Neural cell (in vitro differentiated cells): ENCODE measurements at regions not wholly inside any gene's neighbourhood (a gene's known extent, or its start where the extent isn't known, plus 50 kb on each side); places are given as distances from the start of the nearest gene placed in this dataset.

Source experiments
- H2AFZ ChIP-seq: fragments of 200-600, 300-800 bp; sonication (generic), shearing (Covaris generic); 2 replicates; pipeline ENCODE4 v1.6.0; 2014; ENCODE audit warnings: low read depth, mild to moderate bottlenecking, antibody characterized with exemption, low read length, moderate library complexity
- H3F3A ChIP-seq: fragments of 200-600 bp; shearing (Covaris generic); 2 replicates; pipeline ENCODE4 v1.6.1; 2016; ENCODE audit warnings: mild to moderate bottlenecking, moderate library complexity, mixed read lengths, antibody characterized with exemption, low read length; ENCODE audit not compliant: insufficient read depth, poor library complexity, severe bottlenecking
- H3K27ac ChIP-seq: fragments of 200-600, 300-800 bp; sonication (generic), shearing (Covaris generic); 2 replicates; pipeline ENCODE4 v1.5.1; 2014; ENCODE audit warnings: mild to moderate bottlenecking, low read length, moderate library complexity
- H3K27me3 ChIP-seq: fragments of 300-800, 200-600 bp; sonication (generic), shearing (Covaris generic); 2 replicates; pipeline ENCODE4 v1.6.0; 2014; ENCODE audit warnings: mild to moderate bottlenecking, low read depth, low read length, moderate library complexity; ENCODE audit not compliant: insufficient read depth
- H3K36me3 ChIP-seq: fragments of 300-800, 200-600 bp; sonication (generic), shearing (Covaris generic); 2 replicates; pipeline ENCODE4 v1.5.1; 2014; ENCODE audit warnings: mild to moderate bottlenecking, antibody characterized with exemption, low read length, moderate library complexity; ENCODE audit not compliant: insufficient read depth
- H3K4me2 ChIP-seq: fragments of 300-800, 200-600 bp; sonication (generic), shearing (Covaris generic); 2 replicates; pipeline ENCODE4 v1.6.0; 2014; ENCODE audit warnings: mild to moderate bottlenecking, low read length
- H3K4me3 ChIP-seq: fragments of 300-800, 200-600 bp; sonication (generic), shearing (Covaris generic); 2 replicates; pipeline ENCODE4 v1.5.1; 2014; ENCODE audit warnings: mild to moderate bottlenecking, low read length, moderate library complexity
- H3K79me2 ChIP-seq: fragments of 200-600 bp; shearing (Covaris generic); replicated peaks from 2 replicates; pipeline ENCODE4 v1.6.0; 2014; ENCODE audit warnings: mild to moderate bottlenecking, low read length, moderate library complexity; ENCODE audit not compliant: insufficient read depth
- H3K9ac ChIP-seq: fragments of 300-800, 200-600 bp; sonication (generic), shearing (Covaris generic); 2 replicates; pipeline ENCODE4 v1.6.1; 2016; ENCODE audit warnings: mild to moderate bottlenecking, low read length, mixed read lengths
- H3K9me2 ChIP-seq: fragments of 200-600 bp; shearing (Covaris generic); 2 replicates; pipeline ENCODE4 v1.6.1; 2016; ENCODE audit warnings: mild to moderate bottlenecking, low read length, mixed read lengths; ENCODE audit not compliant: insufficient read depth
- H3K9me3 ChIP-seq: fragments of 200-600, 300-800 bp; sonication (generic), shearing (Covaris generic); 2 replicates; pipeline ENCODE4 v1.6.1; 2016; ENCODE audit warnings: mild to moderate bottlenecking, mixed run types, low read length, moderate library complexity, mixed read lengths
- H4K20me1 ChIP-seq: fragments of 200-600 bp; shearing (Covaris generic); 2 replicates; pipeline ENCODE4 v1.6.1; 2016; ENCODE audit warnings: mild to moderate bottlenecking, mixed run types; ENCODE audit not compliant: insufficient read depth
- CTCF ChIP-seq: fragments of 450-650 bp; IDR thresholded peaks from 2 replicates; pipeline ENCODE4 v1.5.1; 2014; ENCODE audit warnings: antibody characterized with exemption, mild to moderate bottlenecking, moderate library complexity; ENCODE audit not compliant: poor library complexity, severe bottlenecking
- EP300 ChIP-seq: fragments of 450-650 bp; conservative IDR thresholded peaks from 2 replicates; pipeline ENCODE4 v1.6.1; 2014; ENCODE audit warnings: antibody characterized with exemption, mild to moderate bottlenecking, moderate library complexity; ENCODE audit not compliant: poor library complexity, severe bottlenecking
- EZH2 ChIP-seq: fragments of 200-600, 300-800 bp; shearing (Covaris generic), sonication (generic); IDR thresholded peaks from 2 replicates; pipeline ENCODE4 v1.6.1; 2014; ENCODE audit warnings: antibody characterized with exemption, low read length, borderline replicate concordance, mild to moderate bottlenecking; ENCODE audit not compliant: insufficient read depth, poor library complexity, severe bottlenecking
- MXI1 ChIP-seq: fragments of 450-650 bp; conservative IDR thresholded peaks from 2 replicates; pipeline ENCODE4 v1.6.1; 2014; ENCODE audit warnings: antibody characterized with exemption, mild to moderate bottlenecking; ENCODE audit not compliant: poor library complexity, severe bottlenecking
- POLR2AphosphoS5 ChIP-seq: IDR thresholded peaks from 2 replicates; pipeline ENCODE4 v1.6.1; 2012
- RAD21 ChIP-seq: fragments of 450-650 bp; conservative IDR thresholded peaks from 2 replicates; pipeline ENCODE4 v1.6.1; 2014; ENCODE audit warnings: antibody characterized with exemption, mild to moderate bottlenecking, moderate library complexity
- REST ChIP-seq: IDR thresholded peaks from 2 replicates; pipeline ENCODE4 v1.6.1; 2012; ENCODE audit warnings: borderline replicate concordance
- SMC3 ChIP-seq: fragments of 450-650 bp; conservative IDR thresholded peaks from 2 replicates; pipeline ENCODE4 v1.6.1; 2014; ENCODE audit warnings: antibody characterized with exemption, mild to moderate bottlenecking, moderate library complexity; ENCODE audit not compliant: poor library complexity
- TAF1 ChIP-seq: IDR thresholded peaks from 2 replicates; pipeline ENCODE4 v1.6.1; 2012; ENCODE audit warnings: low read depth

DNA sequence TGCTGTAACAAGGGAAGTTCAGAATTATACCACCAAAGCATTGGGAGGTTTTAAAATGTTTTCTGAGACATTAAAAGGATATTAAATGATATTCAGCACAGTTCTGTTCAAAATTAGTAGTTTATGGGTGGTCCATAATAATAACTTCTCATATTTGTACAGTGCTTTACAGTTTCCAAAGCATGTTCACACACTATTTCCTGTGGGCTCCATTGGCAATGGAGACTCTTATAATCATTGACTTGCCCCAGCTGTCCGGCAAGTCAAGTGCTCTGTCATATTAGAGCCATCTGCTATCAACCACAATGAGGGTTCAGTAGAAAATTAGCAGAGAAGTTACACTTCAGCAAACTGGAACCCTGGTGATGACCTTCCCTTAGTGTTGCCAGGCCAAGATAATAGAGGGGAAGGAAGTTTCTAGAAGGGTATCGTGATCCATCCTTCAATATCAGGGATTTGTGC, 526.6 kb upstream of the CCDC196 start:
- no peaks in the 10 kb centered on the region for H4K20me1 ChIP-seq
- H3K4me2 ChIP-seq = no peak overlapping the region
- no peaks in the 10 kb centered on the region for H3K27me3 ChIP-seq
- no peaks in the 10 kb centered on the region for H3K9me3 ChIP-seq
- no peak overlapping the region for H3K27ac ChIP-seq
- H3K4me3 ChIP-seq = no peak overlapping the region
- no peaks in the 10 kb centered on the region for H3F3A ChIP-seq
- no peaks in the 10 kb centered on the region for H3K79me2 ChIP-seq
- TF ChIP-seq SMC3 (peak; percentile 18), REST (no peak)
- no peak overlapping the region for H3K9ac ChIP-seq
- no peak overlapping the region for H2AFZ ChIP-seq
- no peaks in the 10 kb centered on the region for H3K36me3 ChIP-seq
- H3K9me2 ChIP-seq = no peaks in the 10 kb centered on the region

GRCh38 chr14:65961004-65961403, 525.2 kb upstream of the CCDC196 start:
- no peaks in the 10 kb centered on the region for H3K9me3 ChIP-seq
- H3K4me2 ChIP-seq = no peak overlapping the region
- no peak overlapping the region for H3K4me3 ChIP-seq
- H4K20me1 ChIP-seq = no peaks in the 10 kb centered on the region
- no peaks in the 10 kb centered on the region for H3F3A ChIP-seq
- no peaks in the 10 kb centered on the region for H3K9me2 ChIP-seq
- no peak overlapping the region for H3K9ac ChIP-seq
- no peaks in the 10 kb centered on the region for H3K27me3 ChIP-seq
- H3K36me3 ChIP-seq = no peaks in the 10 kb centered on the region
- H3K27ac ChIP-seq = no peak overlapping the region
- H2AFZ ChIP-seq = no peak overlapping the region
- H3K79me2 ChIP-seq = no peaks in the 10 kb centered on the region
- TF ChIP-seq MXI1 (no peak), EZH2 (no peak), POLR2AphosphoS5 (no peak), EP300 (no peak), REST (no peak), TAF1 (no peak), SMC3 (no peak), CTCF (no peak), RAD21 (no peak)
